ENCODE measurements at regions not wholly inside any gene's neighbourhood (a gene's known extent, or its start where the extent isn't known, plus 50 kb on each side); places are given as distances from the start of the nearest gene placed in this dataset.

- H3K27ac ChIP-seq (replicated peaks in 1 of 4) = no peak overlapping the region
- H3K27me3 ChIP-seq = no peaks in the 10 kb centered on the region
- intact Hi-C loops (cut with DNase I) = no loop called here
- no peak overlapping the region for H3K4me3 ChIP-seq
- H3K36me3 ChIP-seq = no peaks in the 10 kb centered on the region
- 86% methylated on average over 3 of the region's 3 CpGs for WGBS
- no peak for TF ChIP-seq POLR2AphosphoS5 (IDR thresholded peaks at IDR 0.05)
- no peak for TF ChIP-seq POLR2A (IDR thresholded peaks at IDR 0.05; ENCODE audit: low read depth)
- no peak for TF ChIP-seq EP300 (IDR thresholded peaks at IDR 0.05)
- TF ChIP-seq, protein P1, sequence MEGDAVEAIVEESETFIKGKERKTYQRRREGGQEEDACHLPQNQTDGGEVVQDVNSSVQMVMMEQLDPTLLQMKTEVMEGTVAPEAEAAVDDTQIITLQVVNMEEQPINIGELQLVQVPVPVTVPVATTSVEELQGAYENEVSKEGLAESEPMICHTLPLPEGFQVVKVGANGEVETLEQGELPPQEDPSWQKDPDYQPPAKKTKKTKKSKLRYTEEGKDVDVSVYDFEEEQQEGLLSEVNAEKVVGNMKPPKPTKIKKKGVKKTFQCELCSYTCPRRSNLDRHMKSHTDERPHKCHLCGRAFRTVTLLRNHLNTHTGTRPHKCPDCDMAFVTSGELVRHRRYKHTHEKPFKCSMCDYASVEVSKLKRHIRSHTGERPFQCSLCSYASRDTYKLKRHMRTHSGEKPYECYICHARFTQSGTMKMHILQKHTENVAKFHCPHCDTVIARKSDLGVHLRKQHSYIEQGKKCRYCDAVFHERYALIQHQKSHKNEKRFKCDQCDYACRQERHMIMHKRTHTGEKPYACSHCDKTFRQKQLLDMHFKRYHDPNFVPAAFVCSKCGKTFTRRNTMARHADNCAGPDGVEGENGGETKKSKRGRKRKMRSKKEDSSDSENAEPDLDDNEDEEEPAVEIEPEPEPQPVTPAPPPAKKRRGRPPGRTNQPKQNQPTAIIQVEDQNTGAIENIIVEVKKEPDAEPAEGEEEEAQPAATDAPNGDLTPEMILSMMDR (IDR thresholded peaks at IDR 0.05) = no peak
- no peaks in the 10 kb centered on the region for H3K9me3 ChIP-seq
- DNase-seq (ENCODE audit: extremely low spot score) = no peak
- H3K4me1 ChIP-seq = no peaks in the 10 kb centered on the region
These were observed 374.4 kb upstream of the MARCKS start for GRCh38 chr6:113482771-113483170.

- Histone ChIP-seq H3K4me3 (no peak overlapping the region), H3K36me3 (no peaks in the 10 kb centered on the region), H3K4me1 (peaks cover 0 to 11% (median 2%) of the 10 kb centered on the region in 4 donors), H3K27ac (replicated peaks in 1 of 4) (no peak overlapping the region), H3K27me3 (no peaks in the 10 kb centered on the region), H3K9me3 (no peaks in the 10 kb centered on the region)
- no peak for DNase-seq (ENCODE audit: extremely low spot score)
- TF ChIP-seq POLR2A (IDR thresholded peaks at IDR 0.05; ENCODE audit: low read depth) (no peak), EP300 (IDR thresholded peaks at IDR 0.05) (no peak), POLR2AphosphoS5 (IDR thresholded peaks at IDR 0.05) (no peak)
- TF ChIP-seq, protein P1 (IDR thresholded peaks at IDR 0.05) = no peak
- WGBS = 63% methylated on average over 2 of the region's 2 CpGs
- intact Hi-C loops (cut with DNase I) = no loop called here
These were observed 370.9 kb upstream of the MARCKS start for GRCh38 chr6:113486199-113486598.

DNA sequence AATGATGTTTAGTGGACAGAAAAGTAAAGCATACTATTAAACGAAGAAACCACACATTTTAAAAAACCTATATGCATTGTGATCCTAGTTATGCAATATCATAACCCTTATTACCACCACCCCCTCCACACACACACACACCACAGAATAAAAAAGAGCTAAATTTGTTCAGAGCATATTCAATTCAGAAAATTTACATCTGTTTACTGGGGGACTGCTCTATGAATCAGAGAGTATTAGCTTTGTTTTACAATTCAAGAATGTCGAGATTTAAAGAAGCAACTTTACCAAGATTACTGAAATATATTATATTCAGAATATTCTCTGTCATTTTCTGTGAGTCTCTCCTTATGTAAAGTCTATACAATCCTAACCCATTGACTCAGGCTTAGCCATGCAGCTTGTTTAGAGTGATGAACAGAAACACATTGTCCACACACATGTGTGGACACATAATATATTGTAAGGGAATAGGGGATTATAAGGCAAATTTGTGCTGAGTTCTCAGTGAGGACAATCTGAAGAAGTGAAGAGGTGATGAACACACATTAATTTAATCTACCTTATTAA, 369.6 kb upstream of the MARCKS start:
- H3K9me3 ChIP-seq = no peaks in the 10 kb centered on the region
- H3K4me3 ChIP-seq = no peak overlapping the region
- WGBS = 88% methylated on average over 2 of the region's 2 CpGs
- intact Hi-C loops (cut with DNase I) = no loop called here
- no peak overlapping the region for H3K27ac ChIP-seq (replicated peaks in 1 of 4)
- no peak for TF ChIP-seq EP300 (IDR thresholded peaks at IDR 0.05)
- TF ChIP-seq POLR2AphosphoS5 (IDR thresholded peaks at IDR 0.05) = no peak
- no peak for TF ChIP-seq POLR2A (IDR thresholded peaks at IDR 0.05; ENCODE audit: low read depth)
- no peaks in the 10 kb centered on the region for H3K36me3 ChIP-seq
- peaks cover 0 to 11% (median 2%) of the 10 kb centered on the region in 4 donors for H3K4me1 ChIP-seq
- no peak for DNase-seq (ENCODE audit: extremely low spot score)
- no peaks in the 10 kb centered on the region for H3K27me3 ChIP-seq

DNA sequence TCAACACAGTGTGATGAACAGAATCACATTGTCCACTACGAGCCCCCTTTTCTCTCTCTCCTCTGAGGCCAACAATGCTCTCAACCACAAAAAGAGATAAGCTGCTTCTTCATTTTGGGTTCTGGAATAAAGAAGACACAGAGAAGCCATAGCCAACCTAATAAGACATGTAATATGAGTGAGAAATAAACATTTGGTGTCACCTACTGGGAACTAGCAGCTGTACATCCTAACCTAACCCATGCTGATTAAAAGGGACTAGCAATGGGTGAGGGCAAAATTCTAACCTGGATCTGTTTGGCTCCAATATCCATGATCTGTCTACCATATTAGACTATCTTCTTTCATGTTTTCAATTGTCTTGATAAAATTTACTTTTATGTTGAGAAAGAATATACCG, 369.1 kb upstream of the MARCKS start:
- H3K27ac ChIP-seq (replicated peaks in 1 of 4) = no peak overlapping the region
- TF ChIP-seq POLR2AphosphoS5 (IDR thresholded peaks at IDR 0.05) (no peak), EP300 (IDR thresholded peaks at IDR 0.05) (no peak), POLR2A (IDR thresholded peaks at IDR 0.05; ENCODE audit: low read depth) (no peak)
- TF ChIP-seq, protein P1 (IDR thresholded peaks at IDR 0.05) = no peak
- H3K4me1 ChIP-seq = peaks cover 0 to 11% (median 2%) of the 10 kb centered on the region in 4 donors
- no peak for DNase-seq (ENCODE audit: extremely low spot score)
- no peaks in the 10 kb centered on the region for H3K9me3 ChIP-seq
- intact Hi-C loops (cut with DNase I) = no loop called here
- no peaks in the 10 kb centered on the region for H3K36me3 ChIP-seq
- H3K4me3 ChIP-seq = no peak overlapping the region
- H3K27me3 ChIP-seq = no peaks in the 10 kb centered on the region
- 95% methylated on average over 2 of the region's 2 CpGs for WGBS

DNA sequence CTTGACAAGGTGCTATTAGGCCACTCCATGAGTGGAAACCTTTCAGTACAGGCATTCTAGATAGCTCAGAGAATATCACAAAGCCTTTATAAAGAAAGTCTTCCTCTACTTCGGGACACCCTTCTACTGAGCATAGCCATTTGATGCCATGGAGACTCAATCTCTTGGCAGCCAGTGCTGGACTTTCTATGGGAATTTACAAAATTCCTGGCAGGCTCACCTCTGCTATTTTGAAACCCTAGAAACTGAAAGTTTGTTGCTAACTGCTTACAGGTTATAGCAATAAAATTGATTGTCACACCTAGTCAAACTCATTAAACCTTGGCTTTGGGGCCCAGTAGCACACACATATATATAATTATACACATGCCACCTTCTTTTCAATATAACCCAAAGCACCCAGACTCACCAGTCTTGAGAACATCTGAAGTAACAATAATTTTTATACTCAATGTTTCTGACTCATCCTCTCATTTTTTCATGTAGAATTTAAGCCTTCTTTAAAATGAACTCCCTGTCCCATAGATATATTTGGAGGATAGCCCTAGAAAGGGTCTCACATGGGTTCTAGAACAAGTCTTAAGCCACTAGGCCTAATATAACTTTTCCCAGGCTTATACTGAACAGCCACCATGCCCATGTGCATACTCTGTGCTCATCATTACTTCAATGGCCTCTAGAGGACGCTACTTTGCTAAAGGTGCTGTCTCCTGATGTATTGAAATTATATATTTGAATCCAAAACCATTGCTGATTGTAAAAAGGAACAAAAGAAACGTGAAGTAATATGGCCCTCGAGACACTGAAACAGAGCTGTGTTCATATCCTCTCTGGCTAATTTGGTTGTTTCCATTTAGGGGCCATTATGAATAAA, 368.1 kb upstream of the MARCKS start:
- Histone ChIP-seq H3K36me3 (no peaks in the 10 kb centered on the region), H3K27ac (replicated peaks in 1 of 4) (no peak overlapping the region), H3K27me3 (no peaks in the 10 kb centered on the region), H3K4me1 (peaks cover 0 to 11% (median 2%) of the 10 kb centered on the region in 4 donors), H3K9me3 (no peaks in the 10 kb centered on the region), H3K4me3 (no peak overlapping the region)
- WGBS = 68% methylated on average over 4 of the region's 4 CpGs
- intact Hi-C loops (cut with DNase I) = no loop called here
- DNase-seq (ENCODE audit: extremely low spot score) = no peak
- TF ChIP-seq POLR2AphosphoS5 (IDR thresholded peaks at IDR 0.05) (no peak), EP300 (IDR thresholded peaks at IDR 0.05) (no peak), POLR2A (IDR thresholded peaks at IDR 0.05; ENCODE audit: low read depth) (no peak)
- TF ChIP-seq, protein P1 (IDR thresholded peaks at IDR 0.05) = no peak
